HG02840 (cell line): ENCODE measurements at regions not wholly inside any gene's neighbourhood (a gene's known extent, or its start where the extent isn't known, plus 50 kb on each side); places are given as distances from the start of the nearest gene placed in this dataset.
"Not testable (repeated sequence)": the region's sequence is repeated elsewhere in the genome, so short reads cannot be mapped to it uniquely, and the experiment has no call there.

Experiments
- ATAC-seq: cut with Tn5 transposase; IDR thresholded peaks from one replicate; pipeline ENCODE4 v1.9.1; 2021; ENCODE audit warnings: mild to moderate bottlenecking, moderate library complexity, moderate number of reproducible peaks; ENCODE audit not compliant: unreplicated experiment, low FRiP score

DNA sequence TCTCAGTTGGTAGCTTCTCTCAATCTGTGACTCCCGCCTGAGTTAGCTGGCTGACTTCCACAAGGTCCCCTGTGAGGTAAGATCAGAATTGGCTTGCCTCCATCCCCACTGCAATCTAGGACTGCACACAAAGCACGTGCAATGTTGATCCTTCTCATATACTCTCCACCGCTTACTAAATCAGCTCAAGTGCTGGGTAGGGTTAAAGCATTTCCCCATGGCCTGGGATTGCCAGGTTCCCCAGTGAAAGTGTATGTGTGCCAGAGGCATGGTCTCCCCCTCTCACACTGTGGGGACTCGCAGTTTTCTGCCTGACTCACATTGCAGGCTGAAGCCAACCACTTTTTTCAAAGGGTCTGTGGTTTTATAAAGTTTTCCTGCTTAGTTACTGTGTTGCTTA, 886.9 kb downstream of the FAM133A start:
- no peak for ATAC-seq

DNA sequence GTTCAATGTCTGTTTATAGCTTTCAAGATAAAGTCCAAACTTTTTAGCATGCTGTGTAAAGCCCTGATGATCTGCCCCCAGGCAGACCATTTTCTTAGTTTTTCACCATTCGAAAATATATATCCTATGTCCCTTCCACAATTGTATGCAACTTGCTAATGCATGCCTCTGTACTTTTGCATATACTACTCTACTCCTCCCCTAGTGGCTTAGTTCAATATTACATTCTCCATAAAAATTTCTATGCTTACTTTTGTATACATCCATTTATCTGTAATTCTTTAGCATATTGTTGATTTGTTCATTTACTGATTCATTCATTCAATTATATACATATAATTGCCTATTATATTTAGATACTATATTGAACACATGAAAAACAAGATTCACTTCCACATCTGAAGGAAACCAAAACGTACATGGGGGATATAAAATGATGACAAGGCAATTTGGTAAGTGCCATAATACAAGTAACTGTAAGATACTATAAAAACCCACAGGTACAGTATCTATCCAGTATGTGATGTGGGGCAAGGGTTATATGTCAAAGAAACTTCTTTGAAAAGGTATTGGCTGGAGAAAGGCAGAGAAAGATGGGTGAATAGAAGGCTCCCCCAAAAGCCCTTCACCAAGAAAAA, 902.5 kb downstream of the FAM133A start:
- no peak for ATAC-seq

DNA sequence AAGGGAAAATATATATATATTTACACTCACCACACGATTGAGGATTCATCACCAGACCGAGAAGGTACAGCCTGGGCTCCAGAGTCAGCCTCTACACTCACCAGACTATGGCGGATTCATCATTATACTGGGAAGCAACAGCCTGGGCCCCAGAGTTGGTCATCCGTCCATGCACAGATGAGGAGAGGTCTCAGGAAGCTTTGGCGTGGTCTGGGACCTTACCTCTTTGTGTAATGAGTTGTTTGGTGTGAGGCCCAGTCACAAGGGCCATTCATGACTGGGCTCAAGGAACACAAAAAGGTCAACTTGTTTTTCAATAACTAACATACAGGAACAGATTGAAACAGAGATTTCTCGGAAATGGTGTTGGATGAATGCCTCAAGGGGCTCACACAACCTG, 926.1 kb downstream of the FAM133A start:
- no peak for ATAC-seq

DNA sequence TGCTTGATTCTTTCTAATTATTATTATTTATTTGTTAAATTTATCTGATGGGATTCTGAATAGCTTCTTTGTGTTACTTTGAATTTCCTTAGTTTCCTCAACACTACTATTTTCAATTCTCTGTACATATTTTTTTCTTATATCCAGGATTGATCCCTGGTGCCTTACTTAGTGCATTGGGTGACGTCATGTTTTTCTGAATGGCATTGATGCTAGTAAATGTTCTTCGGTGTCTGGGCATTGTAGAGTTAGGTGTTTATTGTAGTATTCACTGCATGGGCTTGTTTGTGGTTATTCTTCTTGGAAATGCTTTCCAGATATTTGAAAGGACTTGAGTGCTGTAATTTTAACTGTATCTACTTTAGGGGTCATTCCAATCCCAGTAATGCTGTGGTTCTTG, 938.1 kb downstream of the FAM133A start:
- no peak for ATAC-seq

DNA sequence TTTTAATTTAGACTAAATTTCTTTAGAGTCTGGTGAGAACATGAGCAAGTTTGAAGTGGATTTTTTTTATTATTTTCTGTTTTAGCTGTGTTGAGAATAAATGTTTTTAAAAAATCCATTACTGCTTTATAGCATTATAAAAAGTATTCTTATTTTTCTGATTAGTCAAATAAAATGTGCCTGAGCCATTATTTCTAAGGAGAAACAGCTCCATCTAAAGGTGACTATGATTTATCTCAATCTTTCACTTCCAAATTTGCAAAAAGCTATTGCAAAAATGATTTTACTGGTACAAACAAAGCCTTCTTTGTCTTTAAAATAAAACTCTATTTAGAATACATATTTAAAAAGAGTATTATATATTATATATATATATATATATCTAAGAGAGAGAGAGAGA, 959.2 kb downstream of the FAM133A start:
- ATAC-seq, result no peak

DNA sequence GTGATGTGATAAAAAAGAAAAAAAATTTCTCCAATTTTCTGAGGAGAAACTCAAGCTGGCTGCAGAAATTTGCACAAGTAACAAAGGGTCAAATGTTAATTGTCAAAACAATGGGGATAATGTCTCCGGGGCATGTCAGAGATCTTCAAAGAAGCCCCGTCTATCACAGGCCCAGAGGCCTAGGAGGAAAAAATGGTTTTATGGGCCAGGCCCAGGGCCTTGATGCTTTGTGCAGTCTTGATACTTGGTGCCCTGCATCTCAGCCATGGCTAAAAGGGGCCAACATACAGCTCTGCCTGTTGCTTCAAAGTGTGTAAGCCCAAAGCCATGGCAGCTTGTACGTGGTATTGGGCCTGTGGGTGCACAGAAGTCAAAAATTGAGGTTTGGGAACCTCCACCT, 961.0 kb downstream of the FAM133A start:
- ATAC-seq, result no peak

DNA sequence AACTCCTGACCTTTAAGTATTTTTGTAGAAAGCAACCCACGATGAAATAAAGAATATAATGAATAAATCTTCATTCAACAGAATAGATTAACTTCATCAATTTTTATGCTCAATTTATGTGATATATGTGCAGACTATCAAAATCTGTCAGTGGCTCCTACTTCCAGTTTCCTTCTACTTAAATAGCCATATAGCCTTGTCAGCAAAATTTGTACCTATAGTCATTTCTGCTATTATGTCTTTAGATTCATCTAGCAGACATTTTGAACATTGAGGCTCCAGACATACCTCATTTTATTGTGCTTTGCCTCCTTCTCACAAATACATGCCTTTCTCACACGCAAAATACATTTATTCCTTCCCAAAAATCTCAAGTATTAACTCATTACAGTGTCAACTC, 971.7 kb downstream of the FAM133A start:
- ATAC-seq, result no peak

DNA sequence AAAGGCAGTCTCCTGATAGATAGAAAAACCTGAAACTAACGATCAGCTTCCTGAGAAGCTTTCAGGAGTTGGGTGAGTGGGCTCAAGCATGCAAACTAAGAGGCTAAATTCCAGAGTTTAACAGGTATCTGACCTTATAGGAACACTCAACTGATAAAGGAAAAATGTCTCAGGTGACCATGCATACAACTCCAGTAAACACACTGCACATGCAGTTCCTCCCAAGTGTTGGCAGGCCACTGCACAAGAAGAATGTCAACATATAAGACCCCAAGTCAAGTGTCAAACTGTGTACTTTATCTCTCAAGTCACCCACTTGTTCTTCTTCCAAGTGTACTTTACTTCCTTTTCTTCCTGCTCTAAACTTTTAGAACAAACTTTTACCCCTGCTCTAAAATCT, 981.2 kb downstream of the FAM133A start:
- ATAC-seq, result no peak

DNA sequence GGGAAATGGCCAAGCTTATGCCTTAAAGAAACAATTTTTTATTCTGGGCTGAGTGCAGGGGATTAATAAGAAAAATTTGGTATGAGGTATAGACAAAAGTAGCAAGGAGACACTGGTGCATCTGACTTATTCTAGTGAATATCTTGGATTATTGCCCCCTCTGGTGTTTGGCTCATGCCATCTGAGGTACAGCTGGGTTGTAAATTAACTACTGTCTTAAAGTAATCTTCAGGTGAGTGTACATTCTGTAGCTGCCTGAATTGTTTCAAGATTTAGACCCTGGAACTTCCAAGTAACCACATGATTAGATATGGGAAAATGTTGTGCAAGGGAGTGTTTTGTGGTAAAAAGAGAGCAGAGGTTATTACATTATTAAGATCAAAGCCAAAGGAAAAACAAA, 988.7 kb downstream of the FAM133A start:
- ATAC-seq, result no peak

DNA sequence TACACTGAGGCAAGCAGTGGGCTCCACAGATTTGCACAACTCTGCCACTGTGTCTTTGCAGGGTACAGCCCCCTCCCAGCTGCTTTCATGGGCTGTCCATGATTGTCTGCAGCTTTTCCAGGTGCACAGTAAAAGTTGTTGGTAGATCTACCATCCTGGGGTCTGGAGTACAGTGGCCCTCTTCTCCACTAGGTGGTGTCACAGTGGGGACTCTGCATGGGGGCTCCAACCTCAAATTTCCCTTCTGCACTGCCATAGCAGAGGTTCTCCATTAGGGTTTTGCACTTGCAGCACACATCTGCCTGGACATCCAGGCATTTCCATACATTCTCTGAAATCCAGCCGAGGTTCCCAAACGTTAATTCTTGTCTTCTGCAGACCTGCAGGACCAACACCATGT, 1002.3 kb downstream of the FAM133A start:
- no peak for ATAC-seq

DNA sequence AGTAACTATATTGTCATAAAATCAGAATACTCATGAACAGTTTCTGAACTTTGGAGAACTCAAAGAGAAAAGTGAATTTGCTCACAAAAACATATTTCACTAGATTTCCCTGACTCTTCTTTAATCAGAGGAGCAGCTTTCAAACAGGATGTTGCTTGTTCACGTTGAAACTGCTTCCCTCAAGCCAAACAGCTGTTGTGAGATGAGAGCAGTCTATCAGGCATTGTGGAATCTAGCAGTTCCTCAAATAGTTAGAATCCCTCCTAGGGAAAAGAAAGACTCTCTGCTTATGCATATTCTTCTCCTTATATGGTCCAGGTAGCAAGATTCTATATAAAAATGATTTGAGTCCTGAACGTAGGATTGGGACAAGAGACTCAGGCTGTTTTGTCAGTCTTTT, 1012.1 kb downstream of the FAM133A start:
- no peak for ATAC-seq

DNA sequence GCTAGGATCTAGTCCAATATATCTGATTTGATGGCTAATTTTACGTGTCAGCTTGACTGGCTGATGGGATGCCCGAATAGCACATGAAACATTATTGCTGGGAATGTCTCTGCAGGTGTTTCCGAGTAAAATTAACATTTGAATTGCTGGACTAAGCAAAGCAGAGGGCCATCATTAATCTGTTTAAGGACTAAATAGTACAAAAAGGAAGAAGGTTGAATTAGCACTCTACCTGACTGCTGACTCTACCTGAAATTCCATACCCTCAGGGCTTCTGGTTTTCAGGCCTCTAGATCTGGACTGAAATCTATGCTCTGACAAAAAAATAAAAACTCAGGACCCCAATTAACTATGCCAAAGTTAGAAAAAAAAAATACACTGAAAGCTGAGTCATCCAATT, 1021.9 kb downstream of the FAM133A start:
- ATAC-seq, result no peak

DNA sequence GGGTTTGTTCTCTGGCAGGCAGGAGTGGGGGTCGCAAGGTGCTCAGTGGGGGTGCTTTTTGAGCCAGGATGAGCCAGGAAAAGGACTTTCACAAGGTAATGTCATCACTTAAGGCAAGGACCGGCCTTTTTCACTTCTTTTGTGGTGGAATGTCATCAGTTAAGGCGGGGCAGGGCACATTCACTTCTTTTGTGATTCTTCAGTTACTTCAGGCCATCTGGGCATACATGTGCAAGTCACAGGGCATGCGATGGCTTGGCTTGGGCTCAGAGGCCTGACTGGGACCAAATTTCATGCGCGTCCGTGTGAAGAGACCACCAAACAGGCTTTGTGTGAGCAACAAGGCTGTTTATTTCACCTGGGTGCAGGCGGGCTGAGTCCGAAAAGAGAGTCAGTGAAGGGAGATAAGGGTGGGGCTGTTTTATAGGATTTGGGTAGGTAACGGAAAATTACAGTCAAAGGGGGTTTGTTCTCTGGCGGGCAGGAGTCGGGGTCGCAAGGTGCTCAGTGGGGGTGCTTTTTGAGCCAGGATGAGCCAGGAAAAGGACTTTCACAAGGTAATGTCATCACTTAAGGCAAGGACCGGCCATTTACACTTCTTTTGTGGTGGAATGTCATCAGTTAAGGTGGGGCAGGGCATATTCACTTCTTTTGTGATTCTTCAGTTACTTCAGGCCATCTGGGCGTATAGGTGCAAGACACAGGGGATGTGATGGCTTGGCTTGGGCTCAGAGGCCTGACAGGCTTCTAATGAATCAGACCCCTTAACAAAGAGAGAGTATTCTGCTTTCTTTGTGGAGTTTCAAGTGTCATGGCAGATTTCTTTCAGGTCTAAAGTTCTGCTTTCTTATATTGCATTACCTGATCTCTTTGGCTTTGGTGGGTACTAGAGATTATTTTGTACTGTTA, 1030.6 kb downstream of the FAM133A start:
- ATAC-seq, result not testable (repeated sequence)

DNA sequence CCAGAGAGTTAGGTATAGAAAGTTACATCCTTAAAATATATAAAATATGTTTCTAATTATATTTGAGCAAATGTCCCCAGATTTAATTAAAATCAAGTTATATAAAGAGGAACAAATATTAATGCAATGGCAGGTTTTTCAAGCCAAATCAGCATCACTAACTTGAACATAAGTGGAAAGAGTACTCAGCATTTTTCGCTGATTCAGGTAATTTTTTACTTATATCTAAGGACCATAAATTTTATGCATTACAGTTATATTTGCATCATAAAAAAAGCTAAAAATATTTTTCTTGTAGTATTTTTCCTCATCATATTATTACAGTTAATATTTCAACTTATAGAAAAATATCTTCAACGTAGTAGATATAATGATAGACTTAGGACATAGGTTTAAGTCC, 1047.4 kb downstream of the FAM133A start:
- ATAC-seq, result no peak

DNA sequence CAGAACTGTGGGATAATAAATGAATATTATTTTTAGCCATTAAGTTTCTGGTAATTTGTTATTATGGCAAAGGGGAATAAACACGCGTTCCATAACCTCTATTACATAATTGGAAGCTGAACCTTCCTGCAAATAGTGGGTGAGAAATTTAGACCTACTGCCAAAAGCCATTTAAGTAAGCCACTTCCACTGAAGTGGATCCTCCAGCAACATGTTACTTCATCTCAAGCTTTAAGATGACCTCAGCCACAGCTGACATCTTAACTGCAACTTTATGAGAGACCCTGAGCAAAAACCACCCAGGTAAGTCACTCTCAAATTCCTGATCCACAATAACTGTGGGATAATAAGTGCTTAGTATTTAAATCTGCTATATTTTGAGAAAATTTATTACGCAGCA, 1048.6 kb downstream of the FAM133A start:
- no peak for ATAC-seq

DNA sequence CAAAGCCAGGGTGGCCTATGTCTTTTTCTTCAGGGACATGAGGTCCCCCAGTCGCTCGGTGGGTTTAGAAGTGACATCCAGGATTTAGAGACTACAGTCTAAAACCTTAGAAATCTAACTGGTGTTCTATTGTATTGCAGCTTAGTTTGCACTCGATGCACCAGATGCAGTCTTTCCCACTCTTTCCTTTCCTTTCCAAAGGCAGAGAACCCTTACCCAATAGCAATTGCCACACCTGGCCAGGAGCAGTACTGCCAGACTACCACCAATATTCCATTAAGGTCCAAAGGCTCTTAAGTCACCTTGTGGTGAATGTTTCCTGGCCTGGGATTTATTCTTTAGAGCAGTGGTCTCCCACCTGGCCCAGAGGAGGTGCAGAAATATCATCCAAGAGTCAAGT, 1068.8 kb downstream of the FAM133A start:
- ATAC-seq, result no peak

DNA sequence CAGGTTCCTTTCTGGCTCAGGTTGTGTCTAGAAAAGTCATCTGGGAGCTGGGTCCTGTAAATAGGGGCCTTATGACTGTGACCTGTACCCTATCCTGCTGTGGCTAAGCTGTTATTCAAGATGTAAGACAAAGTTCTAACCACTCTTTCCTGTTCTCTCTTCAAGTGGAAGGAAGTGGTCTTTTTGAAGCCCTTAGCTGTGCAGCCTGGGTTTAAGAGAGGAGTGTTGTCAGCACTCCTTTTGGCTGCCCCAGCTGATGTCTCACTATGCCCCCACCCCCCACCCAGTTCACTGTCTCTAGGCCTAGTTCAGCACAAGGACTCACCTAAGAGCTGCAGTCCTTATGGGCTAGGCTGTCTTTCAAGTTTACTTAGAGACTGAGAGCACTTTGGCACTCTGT, 1069.5 kb downstream of the FAM133A start:
- ATAC-seq, result no peak

DNA sequence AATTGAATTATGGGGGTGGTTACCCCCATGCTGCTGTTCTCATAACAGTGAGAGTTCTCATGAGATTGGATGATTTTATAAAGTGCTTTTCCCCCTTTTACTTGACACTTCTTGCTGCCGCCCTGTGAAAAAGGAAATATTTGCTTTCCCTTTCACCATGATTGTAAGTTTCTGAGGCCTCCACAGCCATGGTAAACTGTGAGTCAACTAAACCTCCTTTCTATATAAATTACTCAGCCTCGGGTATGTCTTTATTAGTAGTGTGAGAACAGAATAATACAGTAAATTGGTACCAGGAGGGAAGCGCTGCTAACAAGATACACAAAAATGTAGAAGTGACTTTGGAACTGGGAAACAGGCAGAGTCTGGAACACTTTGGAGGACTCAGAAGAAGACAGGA, 1070.8 kb downstream of the FAM133A start:
- ATAC-seq, result no peak

DNA sequence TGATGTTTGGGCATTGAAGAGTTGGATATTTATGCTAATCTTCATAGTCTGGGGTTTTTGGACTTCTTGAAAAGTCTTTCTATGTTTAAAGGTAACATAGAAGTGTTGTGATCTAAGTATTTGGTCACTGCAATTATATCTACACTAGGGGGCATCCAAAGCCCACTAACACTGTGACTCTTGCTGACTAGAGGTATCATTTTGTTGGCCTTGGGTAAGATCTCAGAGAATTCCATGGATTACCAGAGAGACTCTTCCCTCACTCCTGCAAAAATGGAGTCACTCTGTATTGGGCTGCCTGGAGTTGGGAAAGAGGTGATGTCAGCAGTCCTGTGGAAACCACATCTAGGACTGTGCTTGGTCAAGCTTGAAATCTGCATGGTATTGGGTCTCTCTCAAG, 1077.6 kb downstream of the FAM133A start:
- ATAC-seq, result no peak

DNA sequence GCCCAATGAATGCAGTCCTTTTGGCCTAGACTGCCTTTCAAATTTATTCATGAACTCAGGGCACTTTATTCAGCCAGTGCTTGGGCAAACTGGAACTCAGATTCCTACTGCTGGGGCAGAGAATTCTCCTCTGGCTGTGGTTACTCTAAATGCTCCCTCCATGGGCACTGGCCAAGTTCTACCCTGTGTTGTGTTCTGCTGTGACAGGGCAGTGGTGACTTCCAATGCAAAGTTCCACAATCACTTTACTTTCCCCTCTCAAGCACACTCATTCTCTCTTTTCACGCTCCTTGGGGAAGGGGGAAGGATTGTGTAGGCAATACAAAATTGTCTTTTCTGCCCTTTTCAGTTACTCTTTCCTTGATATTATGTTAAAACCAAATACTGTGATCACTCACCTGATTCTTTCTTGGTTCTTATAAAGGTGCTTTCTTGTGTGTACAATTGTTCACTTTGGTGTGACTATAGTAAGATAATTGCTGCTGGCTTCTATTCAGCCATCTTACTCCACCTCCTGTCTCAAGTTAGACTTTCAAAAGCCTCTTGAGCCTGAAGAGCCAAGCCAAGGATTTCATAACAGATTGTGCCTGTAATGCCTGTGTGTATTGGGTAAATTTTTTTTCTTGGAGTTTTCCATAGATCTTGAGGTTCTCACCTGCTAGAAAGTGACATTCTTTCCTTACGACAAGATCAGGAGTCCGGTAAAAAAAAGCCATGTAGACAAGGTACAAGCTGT, 1078.6 kb downstream of the FAM133A start:
- ATAC-seq, result no peak

DNA sequence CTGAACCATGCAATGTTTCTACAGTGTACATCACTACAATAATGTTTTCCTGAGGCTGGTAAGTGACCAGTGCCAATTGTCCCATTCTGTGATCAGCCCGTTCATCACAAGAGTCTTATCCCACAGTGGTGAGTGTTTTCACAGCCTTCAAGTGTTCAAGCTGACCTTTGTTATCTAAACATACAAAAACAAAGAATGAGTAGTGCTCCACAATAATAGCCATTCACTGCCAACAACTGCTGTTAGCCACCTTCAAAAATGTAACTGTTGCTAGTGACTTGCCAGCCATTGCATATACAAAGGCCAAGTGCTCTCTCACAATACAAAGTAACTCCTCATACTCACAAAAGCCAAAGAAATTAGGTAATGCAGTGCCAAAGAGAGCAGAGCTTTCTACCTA, 1084.1 kb downstream of the FAM133A start:
- no peak for ATAC-seq
